Bronchial epithelial cell (primary cell): ENCODE measurements at regions not wholly inside any gene's neighbourhood (a gene's known extent, or its start where the extent isn't known, plus 50 kb on each side); places are given as distances from the start of the nearest gene placed in this dataset.
A peak's percentile ranks its signal among the peaks of the same experiment; 100 is the strongest.

ENCODE experiments used
- DNase-seq: peaks from one replicate; pipeline ENCODE4 v3.0.0-alpha.2; 2010; ENCODE audit warnings: low read depth
- FAIRE-seq: peaks from 2 replicates; lab custom pipeline; 2011; peaks lifted over from hg19 to GRCh38; lab: Jason Lieb, UNC
- H3K27me3 ChIP-seq: 2 replicates; pipeline ENCODE4 v1.5.1; 2011; ENCODE audit warnings: low read length; ENCODE audit not compliant: control insufficient read depth, insufficient read depth
- H3K36me3 ChIP-seq: 2 replicates; pipeline ENCODE4 v1.5.1; 2011; ENCODE audit warnings: low read length; ENCODE audit not compliant: control insufficient read depth, insufficient read depth
- H3K4me3 ChIP-seq: 2 replicates; pipeline ENCODE4 v1.5.1; 2011; ENCODE audit warnings: mild to moderate bottlenecking, low read depth, low read length, control low read depth
- TF ChIP-seq, protein P1 (sequence below): IDR thresholded peaks from 2 replicates; pipeline ENCODE4 v1.5.1; 2011; ENCODE audit warnings: mild to moderate bottlenecking, moderate library complexity, low read length, control low read depth, inconsistent platforms; ENCODE audit not compliant: insufficient read depth, severe bottlenecking

DNA sequence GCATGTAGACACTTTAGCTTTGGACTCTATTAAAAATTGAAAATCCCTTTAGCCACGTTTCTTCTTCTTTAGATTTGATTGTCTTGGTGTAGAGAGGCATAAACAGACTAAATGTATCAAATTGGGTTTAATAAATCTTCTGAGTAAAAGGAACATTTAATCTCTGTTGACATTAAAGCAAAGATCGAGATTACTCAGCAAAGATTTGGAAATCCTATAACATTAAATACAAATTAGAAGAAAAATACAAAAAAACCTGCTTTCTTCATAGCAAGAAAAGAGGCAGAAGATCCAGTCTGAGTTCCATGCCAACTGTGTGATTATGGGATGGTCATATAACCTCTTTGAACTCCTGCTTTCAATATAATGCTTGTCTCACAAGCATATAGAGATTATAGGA lies 172.3 kb downstream of the GJA1 start:
- H3K4me3 ChIP-seq, result no peak overlapping the region
- TF ChIP-seq, protein P1, sequence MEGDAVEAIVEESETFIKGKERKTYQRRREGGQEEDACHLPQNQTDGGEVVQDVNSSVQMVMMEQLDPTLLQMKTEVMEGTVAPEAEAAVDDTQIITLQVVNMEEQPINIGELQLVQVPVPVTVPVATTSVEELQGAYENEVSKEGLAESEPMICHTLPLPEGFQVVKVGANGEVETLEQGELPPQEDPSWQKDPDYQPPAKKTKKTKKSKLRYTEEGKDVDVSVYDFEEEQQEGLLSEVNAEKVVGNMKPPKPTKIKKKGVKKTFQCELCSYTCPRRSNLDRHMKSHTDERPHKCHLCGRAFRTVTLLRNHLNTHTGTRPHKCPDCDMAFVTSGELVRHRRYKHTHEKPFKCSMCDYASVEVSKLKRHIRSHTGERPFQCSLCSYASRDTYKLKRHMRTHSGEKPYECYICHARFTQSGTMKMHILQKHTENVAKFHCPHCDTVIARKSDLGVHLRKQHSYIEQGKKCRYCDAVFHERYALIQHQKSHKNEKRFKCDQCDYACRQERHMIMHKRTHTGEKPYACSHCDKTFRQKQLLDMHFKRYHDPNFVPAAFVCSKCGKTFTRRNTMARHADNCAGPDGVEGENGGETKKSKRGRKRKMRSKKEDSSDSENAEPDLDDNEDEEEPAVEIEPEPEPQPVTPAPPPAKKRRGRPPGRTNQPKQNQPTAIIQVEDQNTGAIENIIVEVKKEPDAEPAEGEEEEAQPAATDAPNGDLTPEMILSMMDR, result no peak
- FAIRE-seq (no peak), DNase-seq (no peak)
- no peaks in the 10 kb centered on the region for H3K27me3 ChIP-seq
- H3K36me3 ChIP-seq, result no peaks in the 10 kb centered on the region

DNA sequence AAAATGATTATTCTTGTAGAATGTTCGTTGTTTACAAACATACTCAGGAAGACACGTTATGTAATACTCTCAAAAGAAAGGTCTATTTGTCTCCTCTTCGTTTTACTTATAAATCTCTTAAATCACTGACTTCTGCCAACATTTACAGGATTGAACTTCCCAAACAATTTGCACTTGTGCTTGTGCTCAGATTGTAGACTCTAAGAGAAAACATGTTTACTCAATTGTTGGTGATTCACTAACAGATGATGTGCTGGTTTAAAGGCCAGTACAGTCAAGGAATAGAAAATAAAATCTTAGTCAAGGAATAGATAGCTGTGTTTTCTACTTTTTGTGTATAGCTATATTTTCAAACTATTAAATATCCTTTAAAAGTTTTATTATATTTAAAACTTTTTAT lies 172.8 kb downstream of the GJA1 start:
- FAIRE-seq, result no peak
- TF ChIP-seq, protein P1, result no peak
- H3K27me3 ChIP-seq, result no peaks in the 10 kb centered on the region
- no peak overlapping the region for H3K4me3 ChIP-seq
- peak; percentile 47 for DNase-seq
- H3K36me3 ChIP-seq, result no peaks in the 10 kb centered on the region

DNA sequence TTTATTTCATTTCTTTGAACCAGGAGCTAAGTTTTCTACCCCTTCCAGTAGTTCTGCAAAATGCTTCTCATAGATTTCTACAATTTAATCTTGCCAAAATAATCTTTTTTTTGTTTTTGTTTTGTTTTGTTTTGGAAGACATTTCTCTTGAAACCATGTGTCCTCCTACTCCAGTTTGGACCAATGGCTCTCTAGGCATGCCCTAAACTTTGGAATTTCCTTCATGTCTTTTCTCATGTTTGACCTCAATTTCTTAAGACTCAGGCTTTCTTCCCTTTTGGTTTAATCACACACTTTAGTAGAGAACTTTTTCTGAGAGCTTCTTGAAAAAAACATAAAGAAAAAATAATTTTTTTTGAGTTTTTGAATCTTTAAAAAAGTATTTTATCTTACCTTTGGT lies 173.8 kb downstream of the GJA1 start:
- no peak for FAIRE-seq
- no peaks in the 10 kb centered on the region for H3K36me3 ChIP-seq
- H3K27me3 ChIP-seq, result no peaks in the 10 kb centered on the region
- TF ChIP-seq, protein P1, result no peak
- DNase-seq, result no peak
- no peak overlapping the region for H3K4me3 ChIP-seq

DNA sequence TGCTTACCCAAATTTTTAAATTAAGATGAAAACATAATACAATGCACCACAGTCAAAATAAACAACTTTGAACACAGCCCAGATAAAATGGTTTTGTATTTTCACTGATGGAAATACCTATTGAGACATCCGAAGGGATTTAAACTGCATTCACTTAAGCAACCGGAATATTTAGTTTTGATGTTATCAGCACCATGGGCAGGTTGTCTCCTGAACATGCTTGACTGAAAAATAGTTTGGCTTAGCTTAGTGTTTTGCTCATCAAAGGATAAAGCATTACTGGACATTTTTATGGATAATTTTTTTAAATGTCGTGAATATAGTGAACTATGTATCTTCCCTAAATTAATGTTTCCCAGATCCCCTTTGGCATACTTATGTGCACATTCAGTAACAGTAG lies 177.5 kb downstream of the GJA1 start:
- Histone ChIP-seq H3K36me3 (no peaks in the 10 kb centered on the region), H3K4me3 (no peak overlapping the region), H3K27me3 (no peaks in the 10 kb centered on the region)
- DNase-seq (no peak), FAIRE-seq (no peak)
- TF ChIP-seq, protein P1, result no peak

DNA sequence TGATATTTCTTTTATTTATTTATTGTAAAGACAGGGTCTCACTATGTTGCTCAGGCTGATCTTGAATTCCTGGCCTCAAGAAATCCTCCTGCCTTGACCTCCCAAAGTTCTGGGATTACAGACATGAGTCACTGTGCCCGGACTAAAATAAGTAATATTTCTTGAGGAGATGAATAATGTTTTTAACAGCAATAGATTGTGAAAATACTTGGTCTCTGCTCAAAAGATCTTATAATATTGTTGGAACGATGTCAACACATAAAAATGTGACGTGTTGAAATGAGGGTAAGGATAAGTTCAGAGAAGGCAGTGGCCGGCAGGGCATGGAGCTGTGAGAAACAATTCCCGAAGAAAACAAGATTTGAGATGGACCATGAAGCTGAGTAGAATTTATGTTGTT lies 178.7 kb downstream of the GJA1 start:
- FAIRE-seq (no peak), DNase-seq (no peak)
- Histone ChIP-seq H3K4me3 (no peak overlapping the region), H3K27me3 (no peaks in the 10 kb centered on the region), H3K36me3 (no peaks in the 10 kb centered on the region)
- TF ChIP-seq, protein P1, result no peak

DNA sequence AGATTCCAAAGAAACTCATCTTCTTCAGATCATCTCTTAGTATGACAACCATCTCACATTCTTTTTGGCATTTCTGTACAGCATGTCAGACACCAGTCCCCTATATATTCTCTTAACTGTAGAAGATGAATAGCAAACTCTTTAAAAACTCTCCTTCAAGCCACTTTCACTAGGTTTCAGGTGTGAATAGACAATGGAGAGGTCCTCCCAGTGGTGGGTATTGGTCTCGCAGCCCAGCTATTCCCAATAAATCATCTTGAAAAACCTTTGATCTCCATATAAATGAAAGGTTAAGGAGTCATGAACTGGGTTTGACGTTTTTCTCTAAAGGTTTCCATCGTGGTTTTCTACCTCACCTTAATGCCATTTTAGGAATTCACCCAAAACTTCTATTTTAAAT lies 180.0 kb downstream of the GJA1 start:
- TF ChIP-seq, protein P1, result peak; percentile 26
- no peak overlapping the region for H3K4me3 ChIP-seq
- no peaks in the 10 kb centered on the region for H3K27me3 ChIP-seq
- FAIRE-seq (no peak), DNase-seq (peak; percentile 27)
- H3K36me3 ChIP-seq, result no peaks in the 10 kb centered on the region
